Thoracic aorta (tissue), 2 donors: ENCODE measurements at regions not wholly inside any gene's neighbourhood (a gene's known extent, or its start where the extent isn't known, plus 50 kb on each side); places are given as distances from the start of the nearest gene placed in this dataset.

ENCODE experiments used
- ATAC-seq: fragments of 150-250 bp; one replicate; pipeline ENCODE4 v1.8.0; 2017; ENCODE audit warnings: low read depth; ENCODE audit not compliant: insufficient number of reproducible peaks, low FRiP score
- DNase-seq: peaks from one replicate; pipeline ENCODE4 v3.0.0-alpha.2; 2020; ENCODE audit warnings: low spot score
- H3K27ac ChIP-seq, 2 donors: fragments of 200-600 bp; sonication (generic); 1 replicate in 1 of 2; 2 replicates in 1 of 2; pipeline ENCODE4 v1.5.1; 2016; ENCODE audit warnings: mild to moderate bottlenecking in 2 of 2, moderate library complexity in 2 of 2
- H3K27me3 ChIP-seq: fragments of 200-600 bp; sonication (generic); replicated peaks from 2 replicates; pipeline ENCODE4 v1.6.0; 2016; ENCODE audit warnings: mild to moderate bottlenecking; ENCODE audit not compliant: insufficient read depth
- H3K36me3 ChIP-seq: fragments of 200-600 bp; sonication (generic); one replicate; pipeline ENCODE4 v1.5.1; 2016
- H3K4me1 ChIP-seq, 2 donors: fragments of 200-600 bp; sonication (generic); 1 replicate in 1 of 2; 2 replicates in 1 of 2; pipeline versions ENCODE4 v1.5.1 to v1.6.0; 2016; ENCODE audit warnings: low read depth in 2 of 2, mild to moderate bottlenecking in 1 of 2; ENCODE audit not compliant: control insufficient read depth in 1 of 2
- H3K4me3 ChIP-seq: fragments of 200-600 bp; sonication (generic); 2 replicates; pipeline ENCODE4 v1.5.1; 2016; ENCODE audit warnings: mild to moderate bottlenecking
- H3K9me3 ChIP-seq: fragments of 200-600 bp; sonication (generic); 2 replicates; pipeline ENCODE4 v1.5.1; 2016
- CTCF ChIP-seq: fragments of 200-600 bp; sonication (generic); IDR thresholded peaks from one replicate; pipeline ENCODE4 v1.5.1; 2019; ENCODE audit warnings: antibody characterized with exemption

- DNase-seq (no peak), ATAC-seq (no peak)
- TF ChIP-seq CTCF, result no peak
- Histone ChIP-seq H3K4me3 (no peak overlapping the region), H3K36me3 (no peaks in the 10 kb centered on the region), H3K27me3 (no peaks in the 10 kb centered on the region), H3K9me3 (no peaks in the 10 kb centered on the region), H3K27ac (no peak overlapping the region), H3K4me1 (no peaks in the 10 kb centered on the region)
Measured at GRCh38 chr13:70729369-70729768, 621.1 kb upstream of the KLHL1 start.

GRCh38 chr13:70723732-70724131 is 615.5 kb upstream of the KLHL1 start:
- Histone ChIP-seq H3K9me3 (no peaks in the 10 kb centered on the region), H3K27ac (no peak overlapping the region), H3K4me3 (no peak overlapping the region), H3K27me3 (no peaks in the 10 kb centered on the region), H3K4me1 (no peaks in the 10 kb centered on the region), H3K36me3 (no peaks in the 10 kb centered on the region)
- DNase-seq, result no peak
- ATAC-seq, result no peak
- no peak for TF ChIP-seq CTCF

GRCh38 chr13:70720386-70720785 is 612.1 kb upstream of the KLHL1 start:
- ATAC-seq (no peak), DNase-seq (no peak)
- H3K4me3 ChIP-seq, result no peak overlapping the region
- no peaks in the 10 kb centered on the region for H3K27me3 ChIP-seq
- no peak for TF ChIP-seq CTCF
- H3K4me1 ChIP-seq, result no peaks in the 10 kb centered on the region
- H3K27ac ChIP-seq, result no peak overlapping the region
- no peaks in the 10 kb centered on the region for H3K9me3 ChIP-seq
- no peaks in the 10 kb centered on the region for H3K36me3 ChIP-seq

- Histone ChIP-seq H3K4me1 (no peaks in the 10 kb centered on the region), H3K27ac (no peak overlapping the region), H3K27me3 (no peaks in the 10 kb centered on the region), H3K4me3 (no peak overlapping the region), H3K9me3 (no peaks in the 10 kb centered on the region), H3K36me3 (no peaks in the 10 kb centered on the region)
- DNase-seq (no peak), ATAC-seq (no peak)
- TF ChIP-seq CTCF, result no peak
Measured at GRCh38 chr13:70714993-70715392, 606.7 kb upstream of the KLHL1 start.

- no peaks in the 10 kb centered on the region for H3K9me3 ChIP-seq
- H3K27ac ChIP-seq, result no peak overlapping the region
- no peaks in the 10 kb centered on the region for H3K27me3 ChIP-seq
- no peaks in the 10 kb centered on the region for H3K4me1 ChIP-seq
- H3K36me3 ChIP-seq, result no peaks in the 10 kb centered on the region
- no peak for TF ChIP-seq CTCF
- ATAC-seq, result no peak
- H3K4me3 ChIP-seq, result no peak overlapping the region
- no peak for DNase-seq
Measured at GRCh38 chr13:70708775-70709174, 600.5 kb upstream of the KLHL1 start.
